ENCODE measurements at regions not wholly inside any gene's neighbourhood (a gene's known extent, or its start where the extent isn't known, plus 50 kb on each side); places are given as distances from the start of the nearest gene placed in this dataset.

GRCh38 chr20:7691647-7692269 is 248.5 kb downstream of the HAO1 start:
- TF ChIP-seq CTCF (IDR thresholded peaks at IDR 0.05): no peak
- TF ChIP-seq REST (IDR thresholded peaks at IDR 0.05; ENCODE audit: insufficient read depth in 1 of 2, low read depth in 2 of 2, low read length in 1 of 2): no peak
- TF ChIP-seq POLR2AphosphoS5 (IDR thresholded peaks at IDR 0.05; ENCODE audit: low read depth, low read length): no peak

Measured in Panc1 (cell line).